ENCODE measurements at regions not wholly inside any gene's neighbourhood (a gene's known extent, or its start where the extent isn't known, plus 50 kb on each side); places are given as distances from the start of the nearest gene placed in this dataset.
"Not testable (repeated sequence)": the region's sequence is repeated elsewhere in the genome, so short reads cannot be mapped to it uniquely, and the experiment has no call there.

DNA sequence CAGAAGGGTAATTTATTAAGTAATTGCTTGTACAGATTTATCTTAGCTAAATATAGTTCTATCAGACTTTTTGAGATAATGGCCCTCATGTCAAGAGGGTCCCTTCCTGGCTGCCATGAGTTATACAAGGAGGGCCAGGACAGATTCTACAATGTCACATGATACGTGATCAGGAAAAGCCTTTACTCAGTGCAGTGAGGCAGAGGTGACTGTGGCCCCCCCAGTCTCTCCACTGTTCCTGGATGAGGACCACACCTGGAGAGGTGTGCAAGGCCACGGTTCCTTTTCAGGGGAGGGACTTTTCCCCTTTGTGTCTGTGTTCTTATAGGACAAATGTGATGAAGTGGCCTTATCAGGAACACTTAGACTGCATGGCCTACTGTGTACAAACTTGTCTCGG is 54.3 kb upstream of the LRCH1 start:
- no peak for DNase-seq (ENCODE audit: low read depth in 2 of 2)

DNA sequence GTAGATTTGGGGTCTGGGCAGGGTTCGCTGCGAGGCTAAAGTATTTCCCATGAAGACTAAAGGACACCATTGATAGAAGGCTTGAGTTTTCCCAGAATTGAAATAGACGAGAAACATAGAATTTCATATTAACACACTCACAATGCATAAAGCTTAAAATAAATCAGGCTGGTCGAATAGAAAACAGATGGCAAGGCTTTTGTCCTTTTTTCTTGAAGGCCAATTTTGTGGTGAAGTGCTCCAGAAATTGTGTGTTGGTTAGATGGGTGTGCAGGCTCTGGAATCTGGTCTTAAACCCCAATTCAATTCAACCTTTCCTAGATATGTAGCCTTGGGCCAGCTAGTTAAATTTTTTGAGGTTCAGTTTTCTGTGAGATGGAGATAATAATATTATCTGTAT is 56.9 kb upstream of the LRCH1 start:
- DNase-seq (ENCODE audit: low read depth in 2 of 2): no peak

DNA sequence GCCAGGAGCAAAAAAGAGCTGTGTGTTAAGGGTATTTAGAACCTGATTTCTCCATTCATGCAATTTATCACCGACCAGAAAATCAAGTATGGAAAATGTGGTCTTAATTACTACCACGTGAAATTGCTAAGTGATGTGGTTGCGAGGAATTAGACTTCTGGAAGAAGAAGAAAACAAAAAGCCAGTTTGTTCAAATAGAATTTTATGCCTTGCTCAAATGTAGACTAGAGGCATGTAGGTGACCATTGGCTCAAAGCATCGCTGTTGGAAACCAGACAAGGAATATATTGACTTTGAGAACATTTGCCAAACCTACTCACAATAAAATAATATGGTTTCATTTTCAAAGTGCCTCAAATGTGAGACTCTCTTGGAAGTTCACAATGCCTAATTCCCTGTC is 57.3 kb upstream of the LRCH1 start:
- DNase-seq (ENCODE audit: low read depth in 2 of 2): peak in 1 of 2 donors; percentile 6

DNA sequence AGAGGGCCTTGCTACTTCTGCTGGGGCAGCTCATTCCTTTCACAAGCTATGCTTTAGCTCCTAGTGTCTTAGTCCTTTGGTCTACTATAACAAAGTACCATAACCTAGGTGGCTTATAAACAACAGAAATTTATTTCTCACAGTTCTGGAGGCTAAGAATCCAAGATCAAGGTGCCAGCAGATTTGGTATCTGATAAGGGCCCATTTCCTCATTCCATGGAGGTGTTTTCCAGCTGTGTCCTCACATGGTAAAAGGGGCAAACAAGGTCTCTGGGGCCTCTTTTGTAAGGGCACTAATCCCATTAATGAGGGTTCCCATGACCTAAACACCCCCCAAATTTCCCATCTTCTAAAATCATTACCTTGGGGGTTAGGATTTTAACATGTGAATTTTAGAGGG is 57.9 kb upstream of the LRCH1 start:
- DNase-seq (ENCODE audit: low read depth in 2 of 2): no peak

DNA sequence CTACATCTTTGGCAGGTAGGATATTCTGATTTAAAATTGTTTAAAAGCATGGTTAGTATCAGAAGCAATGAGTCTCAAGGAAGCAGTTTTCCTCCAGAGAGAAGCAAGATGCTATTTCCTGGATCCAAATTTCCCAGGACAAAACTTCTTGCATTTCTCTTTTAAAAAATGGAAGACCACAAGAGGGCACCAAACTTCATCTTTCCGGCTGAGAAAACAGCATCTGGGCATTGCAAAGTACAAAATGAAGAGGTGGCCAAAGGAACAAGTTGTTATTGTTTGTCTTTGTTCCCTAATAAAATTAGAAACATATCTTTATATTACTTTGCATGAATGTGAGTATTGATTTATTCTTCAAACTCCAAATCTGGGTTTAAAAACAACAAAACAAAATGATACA is 60.0 kb upstream of the LRCH1 start:
- DNase-seq (ENCODE audit: low read depth in 2 of 2): peak; percentile 23 to 58

DNA sequence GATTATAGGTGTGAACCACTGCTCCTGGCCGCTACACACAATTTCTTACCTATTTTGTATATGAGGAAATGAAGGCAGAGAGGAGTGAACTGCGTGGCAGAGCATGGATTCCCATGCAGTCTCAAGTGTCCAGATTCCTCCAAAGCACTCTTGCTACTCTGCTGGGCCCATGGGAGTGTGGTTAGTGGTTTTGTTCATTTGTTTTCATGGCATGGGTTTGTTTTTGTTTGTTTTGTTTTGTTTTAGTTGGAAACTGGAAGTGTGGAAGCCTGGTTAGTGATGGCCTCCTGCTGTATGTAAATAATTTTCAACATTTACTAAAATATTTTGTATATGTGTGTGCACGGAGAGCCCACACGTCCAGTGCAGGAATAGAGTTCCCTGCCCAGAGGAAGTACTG is 61.3 kb upstream of the LRCH1 start:
- DNase-seq (ENCODE audit: low read depth in 2 of 2): no peak

DNA sequence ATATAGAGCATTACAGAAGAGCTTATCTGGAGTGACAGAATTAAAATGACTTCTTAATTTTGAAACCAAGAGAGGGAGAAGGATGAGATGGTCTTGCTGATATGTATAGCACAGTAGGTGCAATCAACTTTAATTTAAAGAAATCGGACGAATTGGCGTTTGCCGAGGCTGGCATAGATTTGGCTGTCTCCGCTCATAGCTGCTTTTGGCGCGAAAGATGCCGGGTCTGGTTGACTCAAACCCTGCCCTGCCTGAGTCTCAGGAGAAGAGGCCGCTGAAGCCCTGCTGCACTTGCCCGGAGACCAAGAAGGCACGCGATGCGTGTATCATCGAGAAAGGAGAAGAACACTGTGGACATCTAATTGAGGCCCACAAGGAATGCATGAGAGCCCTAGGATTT is 62.3 kb upstream of the LRCH1 start:
- not testable (repeated sequence) for DNase-seq (ENCODE audit: low read depth in 2 of 2)

DNA sequence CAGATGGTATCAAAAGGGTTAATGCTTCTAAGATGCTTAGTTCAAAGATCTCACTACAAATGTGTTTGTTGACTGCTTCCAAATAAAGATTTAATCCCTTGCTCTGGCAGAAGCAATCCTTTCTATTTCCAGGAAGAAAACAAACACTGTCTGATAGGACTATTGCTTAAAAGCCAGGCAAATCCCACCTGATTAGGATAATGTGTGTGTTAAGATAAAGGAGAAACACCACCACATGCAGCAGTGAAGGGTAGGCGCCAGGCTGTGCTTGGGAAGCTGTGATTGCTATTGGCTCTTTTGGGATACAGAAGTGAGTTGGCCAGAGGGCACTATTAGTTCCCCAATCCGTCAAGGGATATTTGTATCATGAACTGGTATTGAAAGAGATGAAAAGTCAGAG is 62.8 kb upstream of the LRCH1 start:
- no peak for DNase-seq (ENCODE audit: low read depth in 2 of 2)

DNA sequence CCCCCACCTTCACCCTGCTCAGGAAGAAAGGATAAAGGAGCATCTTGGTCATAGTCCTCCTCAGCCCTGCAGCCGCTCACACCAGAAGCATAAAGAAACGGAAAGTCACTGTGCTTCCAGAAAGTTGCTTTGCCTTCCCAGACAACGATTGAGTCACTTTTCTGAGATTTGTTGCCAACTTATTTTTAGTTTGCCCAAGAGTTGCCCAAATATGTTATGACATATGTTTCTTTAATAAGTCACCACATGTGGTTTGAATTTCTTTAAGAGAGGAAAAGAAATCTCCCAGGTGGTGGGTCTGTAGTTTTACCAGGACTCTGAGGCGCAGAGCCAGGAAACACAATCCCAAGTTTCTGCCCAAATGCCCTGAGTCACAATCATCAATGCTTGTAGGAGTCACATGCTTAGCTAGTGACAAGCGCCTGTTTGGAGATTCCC is 63.4 kb upstream of the LRCH1 start:
- no peak for DNase-seq (ENCODE audit: low read depth in 2 of 2)

DNA sequence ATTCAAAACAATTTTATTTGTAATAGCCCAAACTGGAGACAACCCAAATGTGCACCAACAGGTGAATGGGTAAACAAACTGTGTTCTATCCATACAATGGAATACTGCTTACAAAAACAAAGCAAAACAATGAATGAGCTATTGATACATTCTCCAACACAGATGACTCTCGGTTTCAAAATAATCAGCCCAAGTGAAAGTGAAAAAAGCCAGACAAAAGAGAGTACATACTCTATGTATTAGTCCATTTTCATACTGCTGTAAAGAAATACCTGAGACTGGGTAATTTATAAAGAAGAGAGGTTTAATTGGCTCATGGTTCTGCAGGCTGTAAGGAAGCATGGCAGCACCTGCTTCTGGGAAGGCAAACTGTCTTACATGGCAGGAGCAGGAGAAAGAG is 65.2 kb upstream of the LRCH1 start:
- DNase-seq (ENCODE audit: low read depth in 2 of 2): no peak

DNA sequence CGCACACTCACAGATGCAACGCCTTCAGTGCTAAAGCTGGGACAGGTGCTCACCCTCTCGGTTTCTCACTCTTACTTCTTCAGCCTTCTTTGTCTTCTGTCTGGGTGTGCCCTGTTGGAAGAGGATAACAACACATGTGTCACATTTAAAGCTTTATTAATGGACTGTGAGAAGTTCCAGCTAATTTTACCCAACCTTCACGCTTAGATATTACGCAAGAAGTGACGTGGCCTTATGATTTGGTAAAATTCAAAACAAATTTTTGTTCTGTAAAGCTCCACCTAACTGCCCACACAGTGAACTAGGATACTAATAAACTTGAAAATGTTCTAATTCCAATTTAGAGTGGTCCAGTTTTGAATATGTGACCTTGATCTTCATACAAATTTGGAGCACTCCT is 66.7 kb upstream of the LRCH1 start:
- DNase-seq (ENCODE audit: low read depth in 2 of 2): no peak

DNA sequence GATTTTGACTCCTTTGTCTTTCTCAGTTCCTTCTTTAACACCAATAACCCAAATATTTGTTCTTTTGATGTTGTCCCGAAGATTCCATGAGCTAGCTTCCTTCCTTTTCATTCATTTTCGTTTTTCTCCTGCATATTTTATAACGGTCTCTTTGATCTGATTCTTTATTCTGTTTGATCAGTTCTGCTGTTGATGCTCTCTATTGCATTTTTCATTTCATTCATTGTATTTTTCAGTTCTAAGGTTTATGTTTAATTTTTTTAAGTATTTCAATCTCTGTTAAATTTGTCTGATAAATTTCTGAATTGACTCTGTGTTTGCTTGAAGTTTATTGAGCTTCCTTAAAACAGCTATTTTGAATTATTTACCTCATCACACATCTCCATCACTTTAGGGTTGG is 68.4 kb upstream of the LRCH1 start:
- no peak for DNase-seq (ENCODE audit: low read depth in 2 of 2)

DNA sequence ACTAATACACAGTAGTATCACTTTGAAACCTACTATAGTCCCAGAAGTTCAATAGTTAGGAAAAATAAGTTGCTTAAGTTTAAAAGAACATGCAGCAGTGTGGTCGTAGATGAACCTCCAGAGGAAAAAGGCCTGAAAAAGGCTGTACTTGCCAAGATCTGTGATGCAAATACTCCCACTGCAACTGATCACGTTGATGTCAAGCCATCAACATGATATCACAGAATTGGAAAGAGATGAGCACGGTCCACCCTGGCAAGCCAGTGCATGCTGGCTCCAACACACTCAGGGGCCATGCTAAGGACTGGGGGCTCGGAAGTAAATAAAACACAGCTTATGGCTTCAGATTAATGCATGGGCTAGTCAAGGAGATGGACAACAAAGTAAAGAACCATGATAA is 71.8 kb upstream of the LRCH1 start:
- no peak for DNase-seq (ENCODE audit: low read depth in 2 of 2)

DNA sequence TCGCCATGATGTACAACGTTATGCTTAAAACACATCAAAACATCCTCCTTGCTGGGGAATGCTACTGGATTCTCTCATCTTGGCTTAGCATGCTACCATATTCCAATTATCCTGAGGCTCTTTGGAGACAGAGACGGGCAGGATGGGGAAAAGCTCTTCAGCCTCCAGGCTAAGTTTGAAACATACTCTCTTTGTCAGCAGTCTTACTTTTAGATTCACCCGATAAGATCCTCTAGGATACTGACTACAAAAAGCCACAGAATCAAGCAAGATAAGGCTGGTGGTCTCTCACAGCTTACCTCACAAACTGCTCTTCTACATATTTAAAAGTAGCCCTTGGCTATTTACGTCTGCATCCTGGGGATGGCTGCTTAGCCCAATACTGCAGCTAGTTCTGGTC is 72.8 kb upstream of the LRCH1 start:
- DNase-seq (ENCODE audit: low read depth in 2 of 2): no peak

DNA sequence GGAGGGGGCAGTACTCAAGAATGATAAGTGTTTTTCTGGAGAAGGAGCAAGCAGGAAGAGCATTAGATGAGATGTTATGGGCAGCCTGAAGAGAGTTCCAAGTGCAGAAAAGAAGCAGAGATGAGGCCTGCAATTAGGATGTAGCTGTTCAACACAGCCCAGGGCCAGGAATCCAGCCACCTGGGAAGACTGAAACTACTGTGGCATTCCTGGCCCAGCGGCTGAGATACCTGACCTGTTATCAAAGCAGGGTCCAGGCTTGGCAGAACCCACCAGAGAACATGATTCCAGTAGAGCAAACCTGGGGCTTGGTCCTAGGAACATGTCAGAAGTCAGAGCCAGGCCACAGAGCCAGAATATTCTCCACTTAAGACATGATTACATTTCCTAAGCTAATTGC is 73.3 kb upstream of the LRCH1 start:
- DNase-seq (ENCODE audit: low read depth in 2 of 2): no peak

DNA sequence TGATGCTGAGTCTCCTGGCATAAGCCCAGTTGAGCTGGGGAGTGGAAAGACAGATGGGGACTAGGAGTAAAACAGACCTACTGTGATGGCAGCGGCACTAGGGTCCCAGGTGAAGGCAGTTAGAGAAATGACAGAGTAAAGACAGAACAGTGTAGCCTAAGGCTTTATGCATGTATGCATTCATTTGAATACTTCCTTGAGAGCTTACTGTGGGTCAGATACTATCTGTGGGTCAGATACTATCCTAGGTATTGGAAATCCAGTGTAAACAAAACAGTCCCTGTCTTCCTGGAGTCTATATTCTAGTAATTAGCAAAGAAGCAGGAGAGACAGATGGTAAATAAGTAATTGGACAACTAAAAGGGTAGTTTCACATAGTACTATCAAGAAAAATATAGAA is 73.7 kb upstream of the LRCH1 start:
- DNase-seq (ENCODE audit: low read depth in 2 of 2): no peak

DNA sequence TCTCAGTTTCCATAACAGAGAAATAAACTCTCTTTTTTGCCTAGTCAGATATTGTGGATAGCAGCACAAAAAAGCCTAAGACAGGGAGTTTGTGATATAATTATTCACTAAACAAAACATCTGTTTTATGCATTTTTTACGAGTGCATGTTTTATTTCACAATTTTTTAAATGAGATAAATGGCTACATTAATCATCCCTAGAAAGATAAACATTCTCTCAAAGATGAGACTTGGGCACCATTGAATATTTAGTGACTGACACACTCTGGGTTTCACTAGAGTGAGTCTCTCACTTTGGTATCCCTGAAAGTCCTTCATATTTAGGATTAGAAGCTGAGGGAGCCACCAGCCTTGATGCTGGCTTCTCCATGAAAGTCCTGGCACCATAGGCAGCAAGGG is 74.3 kb upstream of the LRCH1 start:
- DNase-seq (ENCODE audit: low read depth in 2 of 2): no peak

DNA sequence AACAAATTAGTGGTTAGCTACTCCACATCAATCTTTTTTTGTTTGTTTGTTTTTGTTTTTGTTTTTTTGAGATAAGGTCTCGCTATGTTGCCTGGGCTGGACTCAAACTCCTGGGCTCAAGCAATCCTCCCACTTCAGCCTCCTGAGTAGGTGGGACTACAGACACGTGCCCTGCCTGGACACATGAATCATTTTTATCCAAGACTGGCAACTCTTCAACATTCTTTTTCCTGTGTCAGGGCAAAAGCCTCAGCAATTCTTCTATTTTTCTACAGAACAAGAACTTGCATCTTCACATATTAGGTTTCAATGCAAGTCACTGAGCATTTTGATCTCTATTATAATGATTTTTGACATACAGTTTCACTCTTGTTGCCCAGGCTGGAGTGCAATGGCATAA is 76.8 kb upstream of the LRCH1 start:
- DNase-seq (ENCODE audit: low read depth in 2 of 2): no peak

DNA sequence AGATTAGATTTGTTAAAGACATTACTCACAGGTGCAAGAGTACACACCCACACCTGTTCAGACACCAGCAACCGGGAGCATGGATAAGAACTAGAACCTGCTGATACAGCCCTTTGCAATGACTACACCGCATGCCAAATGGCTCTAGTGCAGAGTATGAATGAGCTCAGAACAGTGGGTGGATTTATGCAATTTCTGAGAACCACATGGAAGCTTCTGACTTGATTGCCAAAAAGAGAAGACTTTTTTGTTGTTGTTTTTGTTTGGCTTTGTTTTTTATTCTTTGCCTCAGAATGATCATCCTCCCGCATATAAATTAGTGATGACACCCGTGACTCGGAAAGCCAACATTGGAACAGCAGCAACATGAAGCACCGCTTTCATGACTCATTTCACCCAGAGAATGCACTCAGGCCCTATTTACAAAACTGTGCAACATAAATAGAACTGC is 77.4 kb upstream of the LRCH1 start:
- no peak for DNase-seq (ENCODE audit: low read depth in 2 of 2)

DNA sequence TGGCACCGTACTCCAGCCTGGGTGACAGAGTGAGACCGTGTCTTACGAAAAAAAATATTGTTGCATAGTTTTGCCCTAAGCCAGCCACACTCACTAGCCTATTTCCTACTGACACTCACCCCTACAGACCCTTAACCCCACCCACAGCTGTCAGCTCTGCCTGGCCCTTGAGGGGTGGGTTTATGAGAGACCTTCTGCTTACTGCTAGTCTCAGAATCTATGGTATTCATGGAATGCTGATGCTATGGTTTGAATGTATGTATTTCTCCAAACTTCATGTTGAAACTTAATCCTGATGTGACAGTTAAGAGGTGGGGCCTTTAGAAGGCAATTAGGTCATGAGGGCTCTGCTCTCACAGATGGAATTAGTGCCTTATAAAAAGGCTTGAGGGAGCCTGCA is 79.2 kb upstream of the LRCH1 start:
- DNase-seq (ENCODE audit: low read depth in 2 of 2): no peak

DNA sequence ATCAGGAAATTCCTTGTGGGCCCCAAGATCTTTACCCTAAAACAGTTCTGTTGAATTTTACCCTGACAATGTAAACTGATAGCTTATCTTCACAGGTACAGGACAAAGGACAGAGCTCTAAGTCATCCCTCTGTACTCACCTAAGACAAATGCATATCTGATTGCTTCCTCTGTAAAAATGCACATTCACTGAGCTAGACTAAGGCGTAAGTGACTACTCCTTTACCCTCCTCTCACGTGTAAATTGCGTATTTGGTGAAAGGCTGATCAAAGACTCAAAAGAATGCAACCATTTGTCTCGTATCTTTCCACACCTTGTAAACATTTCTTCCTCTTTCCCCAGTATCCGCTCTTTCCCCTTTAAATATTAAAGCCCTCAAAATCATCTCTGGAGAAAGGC is 80.6 kb upstream of the LRCH1 start:
- no peak for DNase-seq (ENCODE audit: low read depth in 2 of 2)

DNA sequence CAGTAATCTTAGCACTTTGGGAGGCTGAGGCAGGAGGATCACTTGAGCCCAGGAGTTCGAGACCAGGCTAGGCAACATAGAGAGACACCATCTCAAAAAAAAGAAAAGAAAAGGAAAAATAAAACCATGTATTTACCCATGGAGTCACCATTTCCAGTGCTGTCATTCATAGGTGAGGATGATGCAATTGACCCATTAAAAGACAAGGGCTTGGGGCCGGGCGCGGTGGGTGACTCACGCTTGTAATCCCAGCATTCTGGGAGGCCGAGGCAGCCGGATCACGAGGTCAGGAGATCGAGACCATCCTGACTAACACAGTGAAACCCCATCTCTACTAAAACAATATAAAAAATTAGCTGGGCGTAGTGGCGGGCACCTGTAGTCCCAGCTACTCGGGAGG is 82.6 kb upstream of the RUBCNL start:
- not testable (repeated sequence) for DNase-seq (ENCODE audit: low read depth in 2 of 2)

DNA sequence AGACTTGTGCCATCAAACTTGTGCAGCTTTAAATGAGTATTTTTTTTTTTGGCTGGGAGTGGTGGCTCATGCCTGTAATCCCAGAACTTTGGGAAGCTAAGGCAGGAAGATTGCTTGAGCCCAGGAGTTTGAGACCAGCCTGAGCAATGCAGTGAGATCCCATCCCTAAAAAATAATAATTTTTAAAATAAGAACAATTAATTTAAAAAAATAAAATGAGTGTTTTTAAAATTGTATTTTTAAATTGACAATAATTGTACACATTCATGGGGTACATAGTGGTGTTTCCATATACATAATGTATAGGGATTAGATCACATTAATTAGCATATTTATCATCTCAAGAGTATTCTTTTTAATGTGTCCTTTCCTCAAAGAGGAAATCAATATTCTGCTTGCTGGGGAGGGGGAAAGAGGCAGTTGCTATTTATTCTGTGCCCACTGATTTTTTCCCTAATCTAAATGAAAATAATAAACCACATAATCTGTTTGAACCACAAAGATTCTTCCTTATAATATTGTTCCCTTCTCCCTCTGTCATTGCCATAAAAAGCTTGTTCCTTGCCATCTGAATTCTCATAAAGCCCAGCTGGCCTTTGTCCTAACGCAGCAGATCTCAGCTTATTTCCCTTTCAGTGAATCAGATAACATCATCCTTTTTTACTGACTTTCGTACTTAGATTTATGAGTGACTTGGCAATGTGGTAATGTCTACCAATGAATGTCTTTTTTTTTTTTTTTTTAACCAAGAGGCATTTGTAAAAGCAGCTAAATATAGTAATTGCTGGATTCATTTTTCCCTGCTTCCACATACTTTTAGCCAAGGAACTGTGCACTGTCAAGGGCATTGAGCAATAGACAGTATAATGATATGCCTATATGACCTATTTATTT is 81.8 kb upstream of the RUBCNL start:
- DNase-seq (ENCODE audit: low read depth in 2 of 2): no peak

DNA sequence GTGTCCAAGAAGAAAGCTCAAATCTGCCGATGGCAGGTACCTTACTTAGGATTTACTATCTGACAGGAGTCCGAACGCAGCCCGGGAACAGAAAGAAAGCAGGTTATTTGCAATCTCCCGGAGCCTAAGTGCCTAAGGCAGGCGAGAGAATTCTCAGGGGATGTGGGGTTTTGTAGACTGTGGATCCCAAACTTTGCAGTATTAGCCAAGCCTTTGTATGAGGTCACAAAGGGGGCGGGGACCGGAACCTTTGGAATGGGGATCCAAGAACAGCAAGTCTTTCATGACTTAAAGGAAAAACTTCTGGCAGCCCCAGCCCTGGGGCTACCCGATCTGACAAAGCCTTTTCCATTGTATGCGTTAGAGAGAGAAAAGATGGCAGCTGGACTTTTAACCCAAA is 80.6 kb upstream of the RUBCNL start:
- DNase-seq (ENCODE audit: low read depth in 2 of 2): not testable (repeated sequence)

All from dermis microvascular lymphatic vessel endothelial cell (primary cell).